SK-N-SH (cell line): ENCODE measurements at regions not wholly inside any gene's neighbourhood (a gene's known extent, or its start where the extent isn't known, plus 50 kb on each side); places are given as distances from the start of the nearest gene placed in this dataset.

ENCODE experiments used
- CTCF ChIA-PET: fragments of 300-600, 350-600 bp; formaldehyde crosslinking; extraction: SDS; loops from one replicate; lab custom pipeline; 2021; lab: Yijun Ruan, JAX
- POLR2A ChIA-PET: fragments of 350-600 bp; sonication (Branson Sonifier 250); formaldehyde crosslinking; extraction: SDS; loops from one replicate; lab custom pipeline; 2020; ENCODE audit warnings: antibody characterized with exemption, inconsistent platforms; lab: Yijun Ruan, JAX
- DNase-seq: peaks from one replicate; pipeline ENCODE4 v3.0.0; 2012
- H2AFZ ChIP-seq: fragments of 200-600 bp; sonication (generic); 2 replicates; pipeline ENCODE4 v1.8.1; 2016; ENCODE audit warnings: antibody characterized with exemption, mild to moderate bottlenecking, low read depth
- H3F3A ChIP-seq: fragments of 200-600 bp; sonication (generic); replicated peaks from 2 replicates; pipeline ENCODE3; 2016; ENCODE audit warnings: antibody characterized with exemption, mild to moderate bottlenecking; ENCODE audit not compliant: insufficient read depth
- H3K27ac ChIP-seq, 2 experiments: fragments of 200-500 bp in 1 of 2; fragments of 200-600 bp in 1 of 2; sonication (Bioruptor generic) in 1 of 2; sonication (generic), shearing (Covaris generic) in 1 of 2; 2 replicates each; pipeline versions ENCODE4 v1.5.1 to v1.6.1; 2014 to 2016; ENCODE audit warnings: low read depth in 2 of 2, inconsistent platforms in 1 of 2, low read length in 1 of 2, mild to moderate bottlenecking in 1 of 2, mixed read lengths in 1 of 2
- H3K27me3 ChIP-seq: fragments of 200-600 bp; sonication (generic), shearing (Covaris generic); 2 replicates; pipeline ENCODE4 v1.6.1; 2016; ENCODE audit warnings: mixed run types; ENCODE audit not compliant: insufficient read depth
- H3K36me3 ChIP-seq, 2 experiments: fragments of 200-500 bp in 1 of 2; fragments of 200-600 bp in 1 of 2; sonication (Bioruptor generic) in 1 of 2; sonication (generic) in 1 of 2; replicated peaks in 1 of 2; 2 replicates each; pipeline versions ENCODE3 to v1.5.1; 2014 to 2016; ENCODE audit warnings: low read length in 1 of 2, mild to moderate bottlenecking in 1 of 2; ENCODE audit not compliant: insufficient read depth in 2 of 2, control insufficient read depth in 1 of 2
- H3K4me1 ChIP-seq, 2 experiments: fragments of 200-500 bp in 1 of 2; fragments of 200-600 bp in 1 of 2; sonication (Bioruptor generic) in 1 of 2; sonication (generic), shearing (Covaris generic) in 1 of 2; 2 replicates each; pipeline versions ENCODE4 v1.5.1 to v1.6.1; 2014 to 2016; ENCODE audit warnings: low read depth in 1 of 2, low read length in 1 of 2, mixed run types in 1 of 2; ENCODE audit not compliant: insufficient read depth in 2 of 2, control insufficient read depth in 1 of 2
- H3K4me2 ChIP-seq: fragments of 200-600 bp; sonication (generic), shearing (Covaris generic); 2 replicates; pipeline ENCODE4 v1.6.1; 2017; ENCODE audit warnings: mixed run types
- H3K4me3 ChIP-seq, 2 experiments: fragments of 200-500 bp in 1 of 2; fragments of 200-600 bp in 1 of 2; sonication (Bioruptor generic) in 1 of 2; sonication (generic), shearing (Covaris generic) in 1 of 2; 2 replicates each; pipeline versions ENCODE4 v1.5.1 to v1.8.1; 2014 to 2016; ENCODE audit warnings: low read depth in 2 of 2, inconsistent platforms in 1 of 2, low read length in 1 of 2, mild to moderate bottlenecking in 1 of 2, mixed read lengths in 1 of 2, moderate library complexity in 1 of 2
- H3K79me2 ChIP-seq: fragments of 200-600 bp; sonication (generic); 2 replicates; pipeline ENCODE4 v1.8.1; 2017; ENCODE audit warnings: mild to moderate bottlenecking; ENCODE audit not compliant: insufficient read depth
- H3K9ac ChIP-seq: fragments of 200-600 bp; sonication (generic); 2 replicates; pipeline ENCODE4 v1.6.1; 2017; ENCODE audit warnings: mixed run types
- H3K9me2 ChIP-seq: fragments of 200-600 bp; sonication (generic); 2 replicates; pipeline ENCODE4 v1.6.1; 2017; ENCODE audit warnings: mixed run types
- H3K9me3 ChIP-seq: fragments of 200-600 bp; sonication (generic); 2 replicates; pipeline ENCODE4 v1.6.1; 2017; ENCODE audit warnings: mixed run types, mild to moderate bottlenecking, moderate library complexity
- H4K20me1 ChIP-seq: fragments of 200-600 bp; sonication (generic); 2 replicates; pipeline ENCODE4 v1.6.1; 2017; ENCODE audit warnings: mild to moderate bottlenecking, mixed run types; ENCODE audit not compliant: insufficient read depth
- EP300 ChIP-seq, 2 experiments: IDR thresholded peaks; 2 replicates each; pipeline versions ENCODE4 v1.4.0 to v1.6.1; 2012; ENCODE audit warnings: borderline replicate concordance in 1 of 2, low read depth in 1 of 2, low read length in 1 of 2
- EZH2phosphoT487 ChIP-seq: fragments of 200-600 bp; sonication (generic); IDR thresholded peaks from 2 replicates; pipeline ENCODE4 v1.6.1; 2017; ENCODE audit warnings: low read depth, mixed run types, mild to moderate bottlenecking, antibody characterized with exemption, moderate library complexity, borderline replicate concordance
- FOSL2 ChIP-seq: IDR thresholded peaks from 2 replicates; pipeline ENCODE4 v1.4.0; 2012; ENCODE audit warnings: low read depth, mild to moderate bottlenecking, moderate library complexity, borderline replicate concordance
- GABPA ChIP-seq: IDR thresholded peaks from 2 replicates; pipeline ENCODE4 v1.4.0; 2012; ENCODE audit warnings: low read depth, mild to moderate bottlenecking
- JUND ChIP-seq: IDR thresholded peaks from 2 replicates; pipeline ENCODE4 v1.4.0; 2012
- MEF2A ChIP-seq: IDR thresholded peaks from 2 replicates; pipeline ENCODE4 v1.4.0; 2012; ENCODE audit warnings: low read depth, borderline replicate concordance
- NFIC ChIP-seq: IDR thresholded peaks from 2 replicates; pipeline ENCODE4 v1.4.0; 2012; ENCODE audit warnings: borderline replicate concordance
- NRF1 ChIP-seq: IDR thresholded peaks from 2 replicates; pipeline ENCODE4 v1.6.1; 2012; ENCODE audit warnings: low read depth, mild to moderate bottlenecking, low read length
- PBX3 ChIP-seq: IDR thresholded peaks from 2 replicates; pipeline ENCODE4; 2012
- POLR2AphosphoS5 ChIP-seq: IDR thresholded peaks from 2 replicates; pipeline ENCODE4 v1.6.1; 2012; ENCODE audit warnings: low read depth, low read length
- RFX5 ChIP-seq: IDR thresholded peaks from 2 replicates; pipeline ENCODE4 v1.6.1; 2012; ENCODE audit warnings: mild to moderate bottlenecking, improper control_type of control experiment, low read length
- TCF12 ChIP-seq: IDR thresholded peaks from 2 replicates; pipeline ENCODE4 v1.4.0; 2012
- ZBTB33 ChIP-seq: IDR thresholded peaks from 2 replicates; pipeline ENCODE4 v1.4.0; 2012; ENCODE audit warnings: low read depth, borderline replicate concordance
- WGBS: methylation state at CpG from one replicate; pipeline ENCODE4 v1.1.6; 2017; ENCODE audit warnings: low lambda C conversion rate; 5-methylcytosine and 5-hydroxymethylcytosine counted together
- TF ChIP-seq, protein P1 (sequence below): fragments of 150-350 bp; IDR thresholded peaks from 2 replicates; pipeline ENCODE4 v1.6.1; 2016; ENCODE audit warnings: mild to moderate bottlenecking, low read depth, low read length
- TF ChIP-seq, protein P2 (sequence below): IDR thresholded peaks from 2 replicates; pipeline ENCODE4 v1.4.0; 2012; ENCODE audit warnings: low read depth
- TF ChIP-seq, protein P3 (sequence below): fragments of 150-350 bp; IDR thresholded peaks from 2 replicates; pipeline ENCODE4 v1.6.1; 2017; ENCODE audit warnings: antibody characterized with exemption, low read length, low read depth, borderline replicate concordance

- Histone ChIP-seq H3K9me2 (no peaks in the 10 kb centered on the region), H3K79me2 (no peaks in the 10 kb centered on the region), H4K20me1 (no peaks in the 10 kb centered on the region), H3F3A (peaks cover 6% of the 10 kb centered on the region), H3K36me3 (no peaks in the 10 kb centered on the region), H3K4me3 (no peak overlapping the region), H2AFZ (no peak overlapping the region), H3K27me3 (no peaks in the 10 kb centered on the region), H3K4me2 (no peak overlapping the region; the same call in 1 of the 2 replicates), H3K9me3 (no peaks in the 10 kb centered on the region)
- POLR2A ChIA-PET, result no interaction called here
- CTCF ChIA-PET, result no interaction called here
- TF ChIP-seq GABPA (no peak), NFIC (peak; percentile 7; the same call in 1 of the 2 replicates), EZH2phosphoT487 (no peak), POLR2AphosphoS5 (no peak), JUND (0 out of 2 replicates have a peak, but pooled peaks have one; percentile 17), FOSL2 (peak; percentile 12; the same call in 1 of the 2 replicates), EP300 (IDR thresholded peaks at IDR 0.05; ENCODE audit: borderline replicate concordance in 1 of 2, low read depth in 1 of 2, low read length in 1 of 2) (0 out of 4 replicates have a peak, but pooled peaks of 1 of the 2 experiments have one; percentile 14), MEF2A (no peak)
- TF ChIP-seq, protein P1, sequence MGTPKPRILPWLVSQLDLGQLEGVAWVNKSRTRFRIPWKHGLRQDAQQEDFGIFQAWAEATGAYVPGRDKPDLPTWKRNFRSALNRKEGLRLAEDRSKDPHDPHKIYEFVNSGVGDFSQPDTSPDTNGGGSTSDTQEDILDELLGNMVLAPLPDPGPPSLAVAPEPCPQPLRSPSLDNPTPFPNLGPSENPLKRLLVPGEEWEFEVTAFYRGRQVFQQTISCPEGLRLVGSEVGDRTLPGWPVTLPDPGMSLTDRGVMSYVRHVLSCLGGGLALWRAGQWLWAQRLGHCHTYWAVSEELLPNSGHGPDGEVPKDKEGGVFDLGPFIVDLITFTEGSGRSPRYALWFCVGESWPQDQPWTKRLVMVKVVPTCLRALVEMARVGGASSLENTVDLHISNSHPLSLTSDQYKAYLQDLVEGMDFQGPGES, result no peak
- TF ChIP-seq, protein P2, sequence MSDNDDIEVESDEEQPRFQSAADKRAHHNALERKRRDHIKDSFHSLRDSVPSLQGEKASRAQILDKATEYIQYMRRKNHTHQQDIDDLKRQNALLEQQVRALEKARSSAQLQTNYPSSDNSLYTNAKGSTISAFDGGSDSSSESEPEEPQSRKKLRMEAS, result no peak
- TF ChIP-seq, protein P3, sequence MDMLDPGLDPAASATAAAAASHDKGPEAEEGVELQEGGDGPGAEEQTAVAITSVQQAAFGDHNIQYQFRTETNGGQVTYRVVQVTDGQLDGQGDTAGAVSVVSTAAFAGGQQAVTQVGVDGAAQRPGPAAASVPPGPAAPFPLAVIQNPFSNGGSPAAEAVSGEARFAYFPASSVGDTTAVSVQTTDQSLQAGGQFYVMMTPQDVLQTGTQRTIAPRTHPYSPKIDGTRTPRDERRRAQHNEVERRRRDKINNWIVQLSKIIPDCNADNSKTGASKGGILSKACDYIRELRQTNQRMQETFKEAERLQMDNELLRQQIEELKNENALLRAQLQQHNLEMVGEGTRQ, result no peak
- TF ChIP-seq, all 33 proteins: peak for 4
- 59% methylated on average over 3 of the region's 4 CpGs for WGBS
- no peak overlapping the region for H3K9ac ChIP-seq
- H3K27ac ChIP-seq, result no peak overlapping the region; a peak in 1 of 4 replicates
- H3K4me1 ChIP-seq, result peaks cover 0 to 19% of the 10 kb centered on the region in 2 experiments; a peak in 3 of 4 replicates
- no peak for DNase-seq
These were observed 81.3 kb upstream of the SETBP1 start for GRCh38 chr18:44599412-44599811.

GRCh38 chr18:44601447-44601846, 79.2 kb upstream of the SETBP1 start:
- TF ChIP-seq, protein P2, result 0 out of 2 replicates have a peak, but pooled peaks have one; percentile 13
- TF ChIP-seq JUND (peak; percentile 34; the same call in 1 of the 2 replicates), NFIC (peak; percentile 85), ZBTB33 (no peak), RFX5 (no peak), NRF1 (no peak), TCF12 (peak; percentile 42; the same call in 1 of the 2 replicates), PBX3 (peak; percentile 62)
- H3K79me2 ChIP-seq, result no peaks in the 10 kb centered on the region
- no peaks in the 10 kb centered on the region for H3K9me3 ChIP-seq
- POLR2A ChIA-PET, result no interaction called here
- H2AFZ ChIP-seq, result no peak overlapping the region
- H3K9me2 ChIP-seq, result no peaks in the 10 kb centered on the region
- no peaks in the 10 kb centered on the region for H4K20me1 ChIP-seq
- peaks cover 0 to 3% of the 10 kb centered on the region in 2 experiments; a peak in 1 of 4 replicates for H3K4me1 ChIP-seq
- H3K4me2 ChIP-seq, result no peak overlapping the region
- H3F3A ChIP-seq, result peaks cover 6% of the 10 kb centered on the region
- H3K36me3 ChIP-seq, result no peaks in the 10 kb centered on the region
- DNase-seq, result no peak
- H3K9ac ChIP-seq, result no peak overlapping the region
- no peak overlapping the region for H3K27ac ChIP-seq
- H3K4me3 ChIP-seq, result no peak overlapping the region
- H3K27me3 ChIP-seq, result no peaks in the 10 kb centered on the region
- CTCF ChIA-PET, result interaction anchor here (1.3 kb wide), 1 partner anchor 12 kb away, joined by 3 read pairs; no protein-coding TSS in a partner anchor
